ENCODE measurements at regions not wholly inside any gene's neighbourhood (a gene's known extent, or its start where the extent isn't known, plus 50 kb on each side); places are given as distances from the start of the nearest gene placed in this dataset.

GRCh38 chr2:100662866-100663265, 100.1 kb downstream of the PDCL3 start:
- DNase-seq: no peak

DNA sequence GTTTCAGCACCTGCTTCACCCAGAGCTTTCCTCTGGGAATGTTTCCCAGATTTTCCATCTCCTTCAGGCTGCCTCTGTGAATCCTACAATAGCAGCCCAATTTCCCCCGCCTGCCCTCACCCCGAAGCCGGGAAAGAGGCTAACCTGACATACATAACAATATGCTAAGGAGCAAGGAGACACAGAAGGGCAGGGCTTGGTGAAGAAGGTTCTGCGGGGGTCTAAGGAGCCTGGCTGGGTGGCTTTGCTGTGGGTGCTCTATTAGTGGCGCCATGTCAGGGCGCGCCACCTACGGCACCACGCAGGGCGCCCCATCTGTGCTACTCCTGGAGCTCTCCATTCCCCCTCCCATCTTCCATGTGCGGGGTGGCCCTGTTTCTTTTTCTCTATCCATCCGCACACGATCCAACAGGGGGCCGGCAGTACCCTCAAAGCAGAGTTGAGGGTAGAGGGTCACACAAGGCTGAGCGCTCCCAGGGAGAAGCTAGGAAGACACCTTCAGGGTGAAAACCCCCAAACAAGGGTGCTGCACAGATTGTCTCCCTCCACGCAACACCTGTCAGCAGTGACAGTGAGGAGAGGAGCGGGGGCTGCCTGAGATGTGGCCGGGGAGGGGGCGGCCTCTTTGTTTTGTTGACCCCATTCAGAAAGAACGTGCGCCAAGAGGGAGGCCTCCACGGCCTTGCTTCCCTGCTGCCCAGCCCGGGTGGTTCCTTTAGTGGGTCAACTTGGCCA, 101.4 kb downstream of the PDCL3 start:
- DNase-seq: no peak

DNA sequence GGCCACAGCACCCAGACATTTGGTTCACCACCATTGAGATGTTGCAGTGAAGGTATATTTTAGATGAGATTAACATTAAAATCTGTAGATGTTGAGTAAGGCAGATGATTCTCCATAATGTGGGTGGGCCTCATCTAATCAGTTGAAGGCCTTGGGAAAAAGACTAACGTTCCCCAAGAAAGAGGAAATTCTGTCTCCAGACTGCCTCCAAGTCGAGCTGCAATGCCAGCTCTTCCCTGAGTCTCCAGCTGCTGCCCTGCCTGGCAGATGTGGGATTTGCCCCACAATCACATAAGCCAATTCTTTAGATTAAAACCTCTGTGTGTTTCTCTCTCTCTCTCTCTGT, 101.9 kb downstream of the PDCL3 start:
- no peak for DNase-seq

GRCh38 chr2:100666996-100667395, 104.2 kb downstream of the PDCL3 start:
- DNase-seq: no peak

- DNase-seq: no peak
Observed at GRCh38 chr2:100667801-100668200, 105.0 kb downstream of the PDCL3 start.

DNA sequence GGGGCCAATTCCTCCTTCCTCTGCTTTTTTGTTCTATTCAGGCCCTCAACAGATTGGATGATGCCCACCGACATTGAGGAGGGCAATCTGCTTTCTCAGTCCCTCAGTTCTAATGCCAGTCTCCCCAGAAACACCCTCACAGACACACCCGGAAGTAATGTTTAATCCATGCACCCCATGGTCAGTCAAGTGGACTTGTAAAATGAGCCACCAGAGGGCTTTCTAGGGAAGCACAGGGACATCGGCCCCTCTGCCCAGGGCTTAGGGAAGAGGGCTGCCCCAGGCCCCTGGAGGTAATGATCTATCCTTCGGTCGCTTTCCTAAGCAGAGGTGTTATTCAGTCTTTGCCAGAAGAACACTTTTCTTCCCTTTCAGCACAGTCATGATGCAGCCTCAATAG, 107.4 kb downstream of the PDCL3 start:
- no peak for DNase-seq

DNA sequence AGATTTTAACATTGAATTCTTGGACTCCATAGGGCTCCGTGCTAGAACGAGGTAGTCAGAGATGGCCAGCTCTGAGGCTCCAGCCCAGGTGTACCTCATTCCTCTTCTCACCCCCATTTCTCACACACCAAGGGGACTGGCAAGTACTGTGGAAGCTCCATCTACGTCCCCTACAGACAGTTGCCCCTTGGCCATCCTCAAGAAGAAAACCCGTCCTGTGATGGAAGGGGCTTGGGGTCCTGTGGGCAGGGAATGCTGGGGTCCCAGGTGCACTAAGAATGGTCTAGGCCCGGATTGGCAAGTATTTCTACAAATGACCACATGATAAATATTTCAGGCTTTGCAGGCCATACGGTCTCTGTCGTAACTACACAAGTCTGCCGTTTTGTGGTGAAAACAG, 110.3 kb downstream of the PDCL3 start:
- no peak for DNase-seq

- DNase-seq: no peak
Observed at GRCh38 chr2:100673691-100674485, 111.1 kb downstream of the PDCL3 start.

DNA sequence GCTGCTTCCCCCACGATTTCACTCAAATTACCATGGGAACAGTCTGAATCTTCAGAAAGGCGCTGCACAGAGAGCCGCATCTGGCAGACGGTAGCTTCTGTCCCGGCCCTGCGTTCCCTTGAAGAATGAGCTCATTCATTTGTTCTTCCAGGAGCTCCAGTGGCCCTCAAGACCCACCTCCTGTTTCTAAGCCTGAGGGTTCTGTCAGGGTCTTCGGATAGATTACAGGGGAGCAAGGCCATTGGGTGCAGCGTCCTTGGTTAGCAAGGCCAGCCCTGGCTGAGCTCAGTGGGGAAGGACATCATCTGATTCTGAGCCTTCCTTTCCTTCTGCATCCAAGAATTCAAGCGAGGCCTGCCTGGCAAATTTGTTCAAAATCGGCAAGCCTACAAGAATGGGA, 111.9 kb downstream of the PDCL3 start:
- DNase-seq: no peak

DNA sequence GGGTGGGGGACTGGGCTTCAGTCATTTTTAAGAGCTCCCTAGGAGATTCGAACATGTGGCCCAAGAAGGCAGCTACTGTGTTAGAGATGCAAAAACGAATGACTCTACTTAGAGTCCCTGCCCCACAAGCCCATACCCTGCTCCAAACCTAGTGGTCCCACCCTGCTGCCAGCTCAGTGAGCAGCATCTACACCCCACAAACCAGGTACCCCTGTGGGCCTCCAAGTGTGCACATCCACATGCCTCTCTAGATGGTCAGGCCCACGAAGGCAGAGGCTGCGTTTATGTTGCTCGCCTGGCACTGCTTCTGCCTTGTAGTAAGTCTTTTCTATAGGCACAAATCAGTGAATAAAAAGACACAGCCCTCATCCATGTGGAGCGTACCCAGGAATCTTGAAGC, 112.6 kb downstream of the PDCL3 start:
- no peak for DNase-seq

GRCh38 chr2:100675855-100676254, 113.1 kb downstream of the PDCL3 start:
- DNase-seq: no peak

- DNase-seq: no peak
Observed at GRCh38 chr2:100676346-100676745, 113.6 kb downstream of the PDCL3 start.

- DNase-seq: no peak
Observed at GRCh38 chr2:100677611-100678185, 114.9 kb downstream of the PDCL3 start.

- DNase-seq: no peak
Observed at GRCh38 chr2:100679211-100679610, 116.4 kb downstream of the PDCL3 start.

DNA sequence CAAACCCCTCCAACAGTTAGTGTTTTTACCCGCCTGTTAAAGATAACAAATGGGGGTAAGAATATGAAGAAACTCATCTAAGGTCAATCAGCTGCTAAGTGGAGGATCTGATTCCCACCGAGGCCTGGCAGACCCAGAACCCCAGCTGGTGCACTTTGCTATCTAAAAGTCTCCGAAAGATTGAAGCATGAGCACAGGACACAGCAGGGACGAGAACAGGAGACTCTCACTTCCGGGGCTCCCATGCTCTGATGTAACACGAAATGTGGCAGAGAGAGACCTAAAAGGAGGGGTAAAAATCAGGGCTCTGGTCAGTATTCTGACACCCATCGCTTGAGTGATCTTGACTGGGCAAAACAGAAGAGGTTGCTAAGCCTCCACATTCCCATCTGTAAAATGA, 119.7 kb downstream of the PDCL3 start:
- no peak for DNase-seq

GRCh38 chr2:100683231-100683630, 120.4 kb downstream of the PDCL3 start:
- no peak for DNase-seq

DNA sequence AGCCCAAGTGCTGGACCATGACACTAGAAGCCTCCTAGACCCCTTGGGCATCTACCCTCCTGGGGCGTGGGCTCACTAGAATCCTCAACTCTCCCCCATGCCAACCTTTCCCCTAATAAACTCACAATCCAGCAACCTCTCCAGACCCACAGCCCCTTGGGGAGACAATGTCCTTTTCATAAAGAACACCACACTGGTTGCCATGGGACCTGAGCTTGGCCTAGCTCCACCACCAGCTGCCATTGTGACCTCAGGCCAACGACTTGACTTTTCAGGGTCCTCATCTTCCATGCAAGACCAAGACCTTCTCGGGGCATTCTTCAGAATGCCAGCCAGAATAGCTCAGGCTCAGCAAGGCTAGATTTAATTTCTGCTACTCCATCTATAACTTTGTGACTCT, 128.1 kb upstream of the NPAS2 start:
- no peak for DNase-seq

- DNase-seq: no peak
Observed at GRCh38 chr2:100692381-100692780, 127.6 kb upstream of the NPAS2 start.

DNA sequence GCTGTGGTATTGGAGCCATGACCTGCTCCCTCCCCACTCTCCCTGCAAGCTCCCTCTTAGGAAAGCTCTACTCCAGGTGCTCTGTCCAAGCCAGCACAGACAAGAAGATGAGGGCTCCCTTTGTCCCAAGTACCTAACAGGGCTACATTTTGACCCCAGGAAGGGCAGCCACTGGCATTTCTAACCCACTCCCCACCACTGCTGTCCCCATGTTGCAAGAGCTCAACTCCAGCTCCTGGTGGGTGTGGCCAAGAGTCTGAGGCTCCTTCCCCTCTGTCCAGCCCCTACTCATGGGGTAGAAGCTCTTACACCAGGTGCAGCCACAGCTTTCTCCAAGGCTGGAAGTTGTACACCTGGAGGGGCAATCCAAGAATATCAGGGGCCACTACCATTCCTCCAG, 127.0 kb upstream of the NPAS2 start:
- no peak for DNase-seq

DNA sequence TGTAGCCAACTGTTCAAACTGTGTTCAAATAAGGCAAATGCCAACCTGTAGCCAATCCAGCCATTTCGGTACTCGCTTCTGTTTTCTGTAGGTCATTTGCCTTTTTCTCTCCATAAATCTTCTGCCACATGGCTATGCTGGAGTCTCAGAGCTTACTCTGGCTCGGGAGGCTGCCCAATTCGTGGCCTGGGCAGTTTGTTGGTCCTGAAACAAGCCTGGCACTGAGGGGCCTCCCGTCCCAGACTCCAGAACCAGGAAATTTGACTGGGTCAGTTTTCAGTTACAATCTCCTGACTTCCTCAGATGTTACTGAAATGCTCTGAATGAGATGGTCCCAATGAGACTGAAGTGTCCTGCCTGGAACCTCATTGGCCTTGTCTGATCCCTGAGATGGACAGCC, 120.8 kb upstream of the NPAS2 start:
- no peak for DNase-seq

- no peak for DNase-seq
Observed at GRCh38 chr2:100702438-100703109, 117.4 kb upstream of the NPAS2 start.

GRCh38 chr2:100703213-100703612, 116.7 kb upstream of the NPAS2 start:
- no peak for DNase-seq

- no peak for DNase-seq
Observed at GRCh38 chr2:100703739-100704138, 116.2 kb upstream of the NPAS2 start.

GRCh38 chr2:100704156-100704555, 115.8 kb upstream of the NPAS2 start:
- DNase-seq: no peak

All from SW 1271 (cell line).